Heart left ventricle (tissue), 13 donors: ENCODE measurements at regions not wholly inside any gene's neighbourhood (a gene's known extent, or its start where the extent isn't known, plus 50 kb on each side); places are given as distances from the start of the nearest gene placed in this dataset.

Source experiments
- POLR2A ChIP-seq, 2 donors: fragments of 450-650 bp; IDR thresholded peaks; one replicate each; pipeline ENCODE4 v1.6.1; 2017; ENCODE audit warnings: antibody characterized with exemption in 2 of 2, mild to moderate bottlenecking in 2 of 2, moderate library complexity in 2 of 2
- TF ChIP-seq, protein P1 (sequence below), 12 donors: fragments of 200-600 bp; sonication (generic) in 4 of 12; IDR thresholded peaks; one replicate each; pipeline versions ENCODE4 v1.5.0 to v1.8.0; 2018 to 2022; ENCODE audit warnings: antibody characterized with exemption in 12 of 12, mild to moderate bottlenecking in 5 of 12
- donor health status: ischemic (EF 13 %, LVEDD 7.1; RV severe dilation, severe dysfunction).
- donor health status: DM: no; HTN: yes; CAD: no.
- donor health status: DM: no; HTN: no; CAD: no.
- donor health status: ischemic (EF 25% LVEDD 6.9; RV normal size, moderate dysfunction).
- donor health status: ischemic (EF 25% LVEDD 5.7; RV mildly dilated, moderate dysfunction).
- donor health status: ischemic (EF 35%, LVEDD 5.7; RV mildly dilated, moderate dysfunction).
- donor health status: nonischemic (EF 11% LVEDD 7.7; RV severe dilation, severe dysfunction).
- donor health status: DM: yes; HTN: yes; CAD: no.
- donor health status: PGD.
- donor health status: ischemic (EF 29% LVEDD 5.4; RV normal size, mild dysfunction).
- donor health status: nonischemic (EF 23%, LVEDD 6.1; RV moderate dilation, normal function).

DNA sequence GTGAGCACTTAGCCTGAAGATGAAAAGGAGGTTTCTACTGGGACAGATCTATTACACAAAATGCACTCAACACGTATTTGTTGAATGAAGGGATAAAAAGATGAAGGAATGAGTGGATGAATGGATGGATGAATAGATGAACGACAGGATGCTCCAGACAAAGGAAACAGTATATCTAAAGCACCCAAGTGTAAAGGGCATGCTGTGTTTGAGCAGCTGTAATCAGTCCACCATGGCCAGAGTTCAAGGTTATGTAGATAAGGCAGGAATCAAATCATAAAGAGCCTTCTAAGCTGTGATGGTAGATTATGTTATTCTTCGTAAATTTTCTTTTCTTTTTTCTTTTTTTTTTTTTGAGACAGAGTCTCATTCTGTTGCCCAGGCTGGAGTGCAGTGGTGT, 194.4 kb upstream of the FOXN2 start:
- TF ChIP-seq, protein P1, sequence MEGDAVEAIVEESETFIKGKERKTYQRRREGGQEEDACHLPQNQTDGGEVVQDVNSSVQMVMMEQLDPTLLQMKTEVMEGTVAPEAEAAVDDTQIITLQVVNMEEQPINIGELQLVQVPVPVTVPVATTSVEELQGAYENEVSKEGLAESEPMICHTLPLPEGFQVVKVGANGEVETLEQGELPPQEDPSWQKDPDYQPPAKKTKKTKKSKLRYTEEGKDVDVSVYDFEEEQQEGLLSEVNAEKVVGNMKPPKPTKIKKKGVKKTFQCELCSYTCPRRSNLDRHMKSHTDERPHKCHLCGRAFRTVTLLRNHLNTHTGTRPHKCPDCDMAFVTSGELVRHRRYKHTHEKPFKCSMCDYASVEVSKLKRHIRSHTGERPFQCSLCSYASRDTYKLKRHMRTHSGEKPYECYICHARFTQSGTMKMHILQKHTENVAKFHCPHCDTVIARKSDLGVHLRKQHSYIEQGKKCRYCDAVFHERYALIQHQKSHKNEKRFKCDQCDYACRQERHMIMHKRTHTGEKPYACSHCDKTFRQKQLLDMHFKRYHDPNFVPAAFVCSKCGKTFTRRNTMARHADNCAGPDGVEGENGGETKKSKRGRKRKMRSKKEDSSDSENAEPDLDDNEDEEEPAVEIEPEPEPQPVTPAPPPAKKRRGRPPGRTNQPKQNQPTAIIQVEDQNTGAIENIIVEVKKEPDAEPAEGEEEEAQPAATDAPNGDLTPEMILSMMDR (IDR thresholded peaks at IDR 0.05) = no peak
- TF ChIP-seq POLR2A (IDR thresholded peaks at IDR 0.05) = no peak
